K562 (cell line): ENCODE measurements at regions not wholly inside any gene's neighbourhood (a gene's known extent, or its start where the extent isn't known, plus 50 kb on each side); places are given as distances from the start of the nearest gene placed in this dataset.

Experiments used
- ATAC-seq: fragments of 200-7000 bp; cut with Tn5 transposase; 3 replicates; pipeline ENCODE4 v1.9.1; 2020; ENCODE audit warnings: moderate library complexity
- BruUV-seq: library from RNA; stranded (reverse); fragments of 400-500 nt; replicated peaks from 2 replicates; lab custom pipeline; 2021; lab: Mats Ljungman, UMichigan
- CTCF ChIA-PET: fragments of 300-600 bp; formaldehyde crosslinking; extraction: SDS; loops from one replicate; lab custom pipeline; 2021; ENCODE audit warnings: low intra/inter-chr PET ratio; lab: Yijun Ruan, JAX
- POLR2A ChIA-PET: fragments of 300-600, 350-650 bp; sonication (Branson Sonifier 250); formaldehyde crosslinking; extraction: SDS; loops from one replicate; lab custom pipeline; 2021; ENCODE audit warnings: antibody characterized with exemption, inconsistent platforms; lab: Yijun Ruan, JAX
- DNase-seq, 4 experiments: peaks; one replicate each; pipeline versions ENCODE4 v3.0.0 to v3.0.0-alpha.2; 2011 to 2018; ENCODE audit warnings: low spot score in 3 of 4, mixed read lengths in 3 of 4; ENCODE audit errors: extremely low read depth in 1 of 4
- FAIRE-seq: peaks from 2 replicates; lab custom pipeline; 2011; peaks lifted over from hg19 to GRCh38; lab: Jason Lieb, UNC
- H2AFZ ChIP-seq: 2 replicates; pipeline ENCODE4 v1.6.0; 2011; ENCODE audit warnings: low read depth, low read length, control low read depth, inconsistent platforms
- H3K27ac ChIP-seq: fragments of 200-600 bp; 3 replicates; pipeline ENCODE4 v1.8.0; 2011; ENCODE audit warnings: low read depth, mild to moderate bottlenecking, control low read depth, inconsistent platforms, low read length, moderate library complexity, mixed read lengths; ENCODE audit errors: extremely low read depth
- H3K27me3 ChIP-seq, 2 experiments: fragments of 300-600 bp in 1 of 2; 2 replicates in 1 of 2; 3 replicates in 1 of 2; pipeline versions ENCODE4 v1.6.0 to v1.8.0; 2011; ENCODE audit warnings: inconsistent platforms in 2 of 2, low read length in 2 of 2, mild to moderate bottlenecking in 1 of 2, mixed read lengths in 1 of 2, moderate library complexity in 1 of 2; ENCODE audit not compliant: control insufficient read depth in 2 of 2, insufficient read depth in 2 of 2
- H3K36me3 ChIP-seq: fragments of 300-600 bp; 3 replicates; pipeline ENCODE4 v1.8.0; 2011; ENCODE audit warnings: mild to moderate bottlenecking, low read length, inconsistent platforms; ENCODE audit not compliant: control insufficient read depth, insufficient read depth
- H3K4me1 ChIP-seq, 2 experiments: fragments of 200-600 bp in 1 of 2; replicated peaks in 1 of 2; 2 replicates in 1 of 2; 3 replicates in 1 of 2; pipeline versions ENCODE4 v1.5.1 to v1.8.0; 2011; ENCODE audit warnings: inconsistent platforms in 2 of 2, low read length in 2 of 2, mild to moderate bottlenecking in 1 of 2, mixed read lengths in 1 of 2, moderate library complexity in 1 of 2; ENCODE audit not compliant: control insufficient read depth in 2 of 2, insufficient read depth in 2 of 2
- H3K4me2 ChIP-seq: 2 replicates; pipeline ENCODE4 v1.6.1; 2011; ENCODE audit warnings: low read length, control low read depth, inconsistent platforms, mixed read lengths; ENCODE audit not compliant: insufficient read depth
- H3K4me3 ChIP-seq: fragments of 200-600 bp; sonication (generic), shearing (Covaris generic); 2 replicates; pipeline ENCODE4 v1.5.1; 2016; ENCODE audit warnings: control low read depth, inconsistent platforms
- H3K79me2 ChIP-seq: fragments of 200-600 bp; 3 replicates; pipeline ENCODE4 v1.8.0; 2011; ENCODE audit warnings: low read length, inconsistent platforms; ENCODE audit not compliant: control insufficient read depth, insufficient read depth
- H3K9ac ChIP-seq, 2 experiments: 2 replicates each; pipeline versions ENCODE4 v1.6.0 to v1.6.1; 2011; ENCODE audit warnings: low read depth in 2 of 2, low read length in 2 of 2, control low read depth in 1 of 2, inconsistent platforms in 1 of 2, mild to moderate bottlenecking in 1 of 2, mixed read lengths in 1 of 2; ENCODE audit not compliant: insufficient read depth in 1 of 2
- H3K9me1 ChIP-seq: one replicate; pipeline ENCODE4 v1.6.0; 2011; ENCODE audit warnings: inconsistent platforms, mild to moderate bottlenecking, low read length, moderate library complexity; ENCODE audit not compliant: control insufficient read depth, insufficient read depth
- H3K9me3 ChIP-seq: replicated peaks from 2 replicates; pipeline ENCODE4 v1.5.1; 2011; ENCODE audit warnings: low read depth, low read length, inconsistent platforms; ENCODE audit not compliant: control insufficient read depth, insufficient read depth
- H4K20me1 ChIP-seq: replicated peaks from 2 replicates; pipeline ENCODE4 v1.6.1; 2011; ENCODE audit warnings: low read length, inconsistent platforms, mixed read lengths; ENCODE audit not compliant: control insufficient read depth, insufficient read depth
- CCAR2 ChIP-seq: fragments of 200-400 bp; formaldehyde crosslinking; IDR thresholded peaks from 2 replicates; pipeline ENCODE4 v1.6.1; 2017; ENCODE audit warnings: mild to moderate bottlenecking, low read depth, low read length
- CEBPG ChIP-seq, 3 experiments: fragments of 200-800 bp in 1 of 3; sonication (Bioruptor generic) in 1 of 3; sonication (generic) in 1 of 3; formaldehyde crosslinking in 1 of 3; IDR thresholded peaks in 2 of 3; conservative IDR thresholded peaks in 1 of 3; 2 replicates each; pipeline versions ENCODE4 v1.6.1 to v1.8.0; 2016 to 2022; ENCODE audit warnings: missing compliant biosample characterization in 2 of 3, missing genetic modification characterization in 2 of 3, mild to moderate bottlenecking in 1 of 3, missing genetic modification reagents in 1 of 3
- HIVEP1 ChIP-seq: fragments of 250-450 bp; sonication (Bioruptor Pico); IDR thresholded peaks from 2 replicates; pipeline ENCODE4 v1.4.0; 2020; ENCODE audit warnings: mild to moderate bottlenecking
- HMG20A ChIP-seq: fragments of 450-650 bp; formaldehyde crosslinking; conservative IDR thresholded peaks from 2 replicates; pipeline ENCODE4 v1.4.0; 2020; ENCODE audit warnings: mild to moderate bottlenecking, mixed read lengths
- HSF4 ChIP-seq: fragments of 250-450 bp; sonication (Bioruptor Pico); IDR thresholded peaks from 2 replicates; pipeline ENCODE4 v2.1.2; 2022; ENCODE audit warnings: mild to moderate bottlenecking, moderate library complexity, borderline replicate concordance
- NR3C1 ChIP-seq: sonication (generic); formaldehyde crosslinking; IDR thresholded peaks from 2 replicates; pipeline ENCODE4 v1.8.1; 2022; ENCODE audit warnings: missing genetic modification reagents
- NUFIP1 ChIP-seq: fragments of 450-650 bp; IDR thresholded peaks from 2 replicates; pipeline ENCODE4 v1.6.1; 2018; ENCODE audit not compliant: partially characterized antibody
- RBM25 ChIP-seq: fragments of 200-400 bp; formaldehyde crosslinking; IDR thresholded peaks from 2 replicates; pipeline ENCODE4 v1.6.1; 2018; ENCODE audit warnings: low read length, low read depth, moderate library complexity; ENCODE audit not compliant: severe bottlenecking
- ZBTB17 ChIP-seq: fragments of 450-650 bp; formaldehyde crosslinking; IDR thresholded peaks from 2 replicates; pipeline ENCODE4 v1.4.0; 2020; ENCODE audit warnings: mild to moderate bottlenecking
- ZNF324 ChIP-seq: fragments of 250-450 bp; sonication (Bioruptor Pico); IDR thresholded peaks from 2 replicates; pipeline ENCODE4 v1.4.0; 2020; ENCODE audit warnings: mild to moderate bottlenecking
- ZNF347 ChIP-seq: fragments of 450-650 bp; formaldehyde crosslinking; IDR thresholded peaks from 2 replicates; pipeline ENCODE4 v1.4.0; 2020; ENCODE audit warnings: low read depth, mild to moderate bottlenecking, moderate library complexity
- ZNF431 ChIP-seq: sonication (generic); formaldehyde crosslinking; IDR thresholded peaks from 2 replicates; pipeline ENCODE4 v1.8.0; 2022; ENCODE audit warnings: mild to moderate bottlenecking, missing genetic modification reagents
- WGBS: fragments of 100-300 bp; shearing (Covaris generic); methylation state at CpG from one replicate; pipeline ENCODE4 v1.1.6; 2016; ENCODE audit warnings: low coverage, mixed read lengths; ENCODE audit not compliant: insufficient coverage; ENCODE audit errors: missing lambda C conversion rate; 5-methylcytosine and 5-hydroxymethylcytosine counted together
- in situ Hi-C: fragments of 300-500 bp; cut with MboI; formaldehyde crosslinking; loops from 4 replicates; pipeline ENCODE4 v1.15.0; 2018; ENCODE audit warnings: inconsistent platforms, mixed read lengths
- intact Hi-C: fragments of 100-400 bp; cut with micrococcal nuclease; formaldehyde crosslinking; loops from 2 replicates; pipeline ENCODE4 v1.14.2; 2022
- TF ChIP-seq, protein P1 (sequence below): fragments of 450-650 bp; formaldehyde crosslinking; IDR thresholded peaks from 2 replicates; pipeline ENCODE4 v1.4.0; 2022; ENCODE audit warnings: missing genetic modification characterization

DNA sequence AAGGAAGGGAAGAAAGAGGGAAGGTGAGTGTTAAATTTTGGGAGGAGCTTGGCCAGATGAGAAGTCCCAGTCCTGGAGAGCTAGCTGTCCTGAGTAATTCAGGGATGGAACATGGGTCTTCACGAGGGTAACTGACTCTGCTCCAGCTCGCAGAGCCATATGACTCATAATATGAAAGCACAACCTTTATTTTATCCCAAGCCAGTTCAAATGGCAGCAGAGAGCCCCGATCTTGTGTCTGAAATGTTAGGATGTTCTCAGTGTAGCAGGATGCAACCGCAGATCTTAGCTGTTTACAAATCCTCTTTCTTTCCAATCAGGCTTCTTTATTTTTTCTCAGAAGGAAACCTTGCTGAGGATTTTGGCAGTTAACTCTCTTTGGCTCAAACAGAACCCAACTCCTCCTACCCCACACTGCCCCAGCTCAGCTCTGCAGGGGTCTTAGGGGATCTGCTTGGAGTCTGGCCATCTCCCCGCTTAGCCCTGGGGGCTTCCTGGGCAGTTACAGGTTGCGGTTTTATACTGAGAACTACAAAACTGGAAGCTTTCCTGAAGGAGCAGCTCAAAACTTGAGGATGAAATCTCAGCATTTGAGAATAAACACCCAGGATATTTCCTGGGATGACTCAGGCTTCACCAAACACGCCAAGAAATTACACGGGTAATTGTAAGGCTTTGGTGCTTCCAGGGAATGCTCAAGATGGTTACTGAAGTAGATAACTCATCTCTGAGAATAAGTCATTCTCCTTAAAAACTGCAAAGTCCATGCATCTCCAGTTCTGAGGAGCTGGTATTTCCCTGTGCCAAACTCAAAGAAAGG is 92.5 kb downstream of the VCPKMT start:
- POLR2A ChIA-PET: interaction anchor here (1.5 kb wide), 1 partner anchor 14 kb away, joined by 4 read pairs; no protein-coding TSS in a partner anchor
- Histone ChIP-seq H3K4me3 (no peak overlapping the region), H4K20me1 (no peaks in the 10 kb centered on the region), H3K9ac (no peak overlapping the region), H3K4me1 (peaks cover 0 to 3% of the 10 kb centered on the region in 2 experiments; a peak in 3 of 5 replicates), H3K27me3 (no peaks in the 10 kb centered on the region), H2AFZ (no peak overlapping the region), H3K36me3 (no peaks in the 10 kb centered on the region), H3K27ac (no peak overlapping the region), H3K9me3 (no peaks in the 10 kb centered on the region), H3K79me2 (no peaks in the 10 kb centered on the region)
- FAIRE-seq (no peak), DNase-seq (no peak), ATAC-seq (no peak)
- no TSS peak for BruUV-seq
- 24% methylated on average over 7 of the region's 8 CpGs for WGBS
- in situ Hi-C loops: no loop called here
- CTCF ChIA-PET: no interaction called here
- TF ChIP-seq HIVEP1 (CRISPR knock-in tag) (no peak), HMG20A (no peak), HSF4 (no peak), ZNF324 (CRISPR knock-in tag) (no peak), CCAR2 (no peak), ZBTB17 (CRISPR knock-in tag) (no peak), NR3C1 (CRISPR knock-in tag) (no peak), ZNF347 (no peak), RBM25 (no peak), NUFIP1 (no peak), CEBPG (CRISPR knock-in tag; IDR thresholded peaks at IDR 0.05) (no peak), CEBPG (tag; conservative IDR thresholded peaks at IDR 0.05 in 1 of 2, IDR thresholded peaks at IDR 0.05 in 1 of 2) (no peak), ZNF431 (no peak)
- TF ChIP-seq, protein P1, sequence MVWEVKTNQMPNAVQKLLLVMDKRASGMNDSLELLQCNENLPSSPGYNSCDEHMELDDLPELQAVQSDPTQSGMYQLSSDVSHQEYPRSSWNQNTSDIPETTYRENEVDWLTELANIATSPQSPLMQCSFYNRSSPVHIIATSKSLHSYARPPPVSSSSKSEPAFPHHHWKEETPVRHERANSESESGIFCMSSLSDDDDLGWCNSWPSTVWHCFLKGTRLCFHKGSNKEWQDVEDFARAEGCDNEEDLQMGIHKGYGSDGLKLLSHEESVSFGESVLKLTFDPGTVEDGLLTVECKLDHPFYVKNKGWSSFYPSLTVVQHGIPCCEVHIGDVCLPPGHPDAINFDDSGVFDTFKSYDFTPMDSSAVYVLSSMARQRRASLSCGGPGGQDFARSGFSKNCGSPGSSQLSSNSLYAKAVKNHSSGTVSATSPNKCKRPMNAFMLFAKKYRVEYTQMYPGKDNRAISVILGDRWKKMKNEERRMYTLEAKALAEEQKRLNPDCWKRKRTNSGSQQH: no peak
- TF ChIP-seq, all 486 proteins: peak for 0
- no peak overlapping the region for H3K4me2 ChIP-seq
- no peaks in the 10 kb centered on the region for H3K9me1 ChIP-seq
- intact Hi-C loops: no loop called here
